ENCODE measurements at regions not wholly inside any gene's neighbourhood (a gene's known extent, or its start where the extent isn't known, plus 50 kb on each side); places are given as distances from the start of the nearest gene placed in this dataset.
"Not testable (repeated sequence)": the region's sequence is repeated elsewhere in the genome, so short reads cannot be mapped to it uniquely, and the experiment has no call there.

- no peak for TF ChIP-seq EZH2phosphoT487 (IDR thresholded peaks at IDR 0.05; ENCODE audit: borderline replicate concordance, low read length)
- no peak for TF ChIP-seq CTCF (IDR thresholded peaks at IDR 0.05; ENCODE audit: low read depth, low read length, poor library complexity, severe bottlenecking)
- Histone ChIP-seq H3K4me3 (ENCODE audit: low read length) (no peak overlapping the region), H3K4me2 (ENCODE audit: low read length) (no peak overlapping the region), H3K9me3 (ENCODE audit: control insufficient read depth, insufficient read depth, low read length) (no peaks in the 10 kb centered on the region), H3K79me2 (ENCODE audit: control insufficient read depth, low read length) (no peaks in the 10 kb centered on the region), H3K4me1 (ENCODE audit: control insufficient read depth, low read length) (no peaks in the 10 kb centered on the region), H4K20me1 (ENCODE audit: control insufficient read depth, insufficient read depth, low read depth, low read length) (no peaks in the 10 kb centered on the region), H3F3A (ENCODE audit: control insufficient read depth, insufficient read depth) (no peaks in the 10 kb centered on the region), H3K9me2 (replicated peaks; ENCODE audit: control insufficient read depth, low read length) (no peaks in the 10 kb centered on the region), H3K27me3 (ENCODE audit: control insufficient read depth, low read length) (no peaks in the 10 kb centered on the region), H3K27ac (ENCODE audit: low read depth, low read length) (no peak overlapping the region), H3K36me3 (ENCODE audit: control insufficient read depth, low read length) (no peaks in the 10 kb centered on the region)
Observed at GRCh38 chr11:87769661-87770060, 405.6 kb downstream of the RAB38 start.

GRCh38 chr11:87767615-87768014 lies 407.6 kb downstream of the RAB38 start:
- no peak overlapping the region for H3K4me2 ChIP-seq (ENCODE audit: low read length)
- TF ChIP-seq CTCF (IDR thresholded peaks at IDR 0.05; ENCODE audit: low read depth, low read length, poor library complexity, severe bottlenecking) (no peak), EZH2phosphoT487 (IDR thresholded peaks at IDR 0.05; ENCODE audit: borderline replicate concordance, low read length) (no peak)

DNA sequence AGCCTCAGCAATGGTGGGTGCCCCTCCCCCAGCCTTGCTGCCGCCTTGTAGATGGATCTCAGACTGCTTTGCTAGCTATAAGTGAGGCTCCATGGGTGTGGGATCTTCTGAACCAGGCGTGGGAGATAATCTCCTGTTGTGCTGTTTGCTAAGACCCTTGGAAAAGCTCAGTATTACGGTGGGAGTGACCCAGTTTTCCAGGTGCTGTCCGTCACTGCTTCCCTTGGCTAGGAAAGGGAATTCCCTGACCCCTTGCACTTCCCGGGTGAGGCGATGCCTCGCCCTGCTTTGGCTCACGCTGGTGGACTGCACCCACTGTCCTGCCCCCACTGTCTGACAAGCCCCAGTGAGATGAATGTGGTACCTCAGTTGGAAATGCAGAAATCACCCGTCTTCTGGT lies 411.2 kb downstream of the RAB38 start:
- not testable (repeated sequence) for H3K27ac ChIP-seq (ENCODE audit: low read depth, low read length); H4K20me1 ChIP-seq (ENCODE audit: control insufficient read depth, insufficient read depth, low read depth, low read length); H3K4me1 ChIP-seq (ENCODE audit: control insufficient read depth, low read length); H3K27me3 ChIP-seq (ENCODE audit: control insufficient read depth, low read length); H3F3A ChIP-seq (ENCODE audit: control insufficient read depth, insufficient read depth); H3K4me2 ChIP-seq (ENCODE audit: low read length); H3K36me3 ChIP-seq (ENCODE audit: control insufficient read depth, low read length); H3K9me3 ChIP-seq (ENCODE audit: control insufficient read depth, insufficient read depth, low read length); H3K9me2 ChIP-seq (replicated peaks; ENCODE audit: control insufficient read depth, low read length); H3K79me2 ChIP-seq (ENCODE audit: control insufficient read depth, low read length); H3K4me3 ChIP-seq (ENCODE audit: low read length)

More at GRCh38 chr11:87767615-87768014, 407.6 kb downstream of the RAB38 start:
- H3K9me2 ChIP-seq (replicated peaks; ENCODE audit: control insufficient read depth, low read length): no peaks in the 10 kb centered on the region
- H3K4me1 ChIP-seq (ENCODE audit: control insufficient read depth, low read length): no peaks in the 10 kb centered on the region
- no peaks in the 10 kb centered on the region for H3F3A ChIP-seq (ENCODE audit: control insufficient read depth, insufficient read depth)
- H3K36me3 ChIP-seq (ENCODE audit: control insufficient read depth, low read length): no peaks in the 10 kb centered on the region
- no peaks in the 10 kb centered on the region for H3K9me3 ChIP-seq (ENCODE audit: control insufficient read depth, insufficient read depth, low read length)
- no peak overlapping the region for H3K27ac ChIP-seq (ENCODE audit: low read depth, low read length)
- no peaks in the 10 kb centered on the region for H4K20me1 ChIP-seq (ENCODE audit: control insufficient read depth, insufficient read depth, low read depth, low read length)
- no peaks in the 10 kb centered on the region for H3K27me3 ChIP-seq (ENCODE audit: control insufficient read depth, low read length)
- H3K79me2 ChIP-seq (ENCODE audit: control insufficient read depth, low read length): no peaks in the 10 kb centered on the region
- H3K4me3 ChIP-seq (ENCODE audit: low read length): no peak overlapping the region

DNA sequence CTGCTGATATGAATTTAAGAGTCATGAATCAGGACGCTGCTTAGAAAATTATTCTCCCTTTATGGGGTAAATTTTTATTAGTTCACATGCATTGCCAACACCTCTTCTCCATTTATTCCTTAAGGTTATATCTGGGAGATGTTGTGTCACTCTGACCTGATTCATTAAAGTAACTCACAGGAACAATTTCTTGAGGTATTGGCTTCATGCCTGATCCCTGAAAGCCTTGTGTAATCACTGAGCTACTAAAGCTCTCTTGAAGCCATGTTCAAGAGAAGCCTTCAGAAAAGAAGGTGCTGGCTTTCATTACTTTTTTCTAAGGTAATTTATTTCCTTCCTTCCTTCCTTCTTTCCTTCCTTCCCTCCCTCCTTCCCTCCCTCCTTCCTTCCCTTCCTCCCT lies 420.6 kb downstream of the RAB38 start:
- Histone ChIP-seq H4K20me1 (ENCODE audit: control insufficient read depth, insufficient read depth, low read depth, low read length) (no peaks in the 10 kb centered on the region), H3K9me3 (ENCODE audit: control insufficient read depth, insufficient read depth, low read length) (no peaks in the 10 kb centered on the region), H3K36me3 (ENCODE audit: control insufficient read depth, low read length) (no peaks in the 10 kb centered on the region), H3K9me2 (replicated peaks; ENCODE audit: control insufficient read depth, low read length) (no peaks in the 10 kb centered on the region), H3K4me2 (ENCODE audit: low read length) (no peak overlapping the region), H3K4me1 (ENCODE audit: control insufficient read depth, low read length) (no peaks in the 10 kb centered on the region), H3K27me3 (ENCODE audit: control insufficient read depth, low read length) (no peaks in the 10 kb centered on the region), H3K27ac (ENCODE audit: low read depth, low read length) (no peak overlapping the region), H3F3A (ENCODE audit: control insufficient read depth, insufficient read depth) (no peaks in the 10 kb centered on the region), H3K4me3 (ENCODE audit: low read length) (no peak overlapping the region), H3K79me2 (ENCODE audit: control insufficient read depth, low read length) (no peaks in the 10 kb centered on the region)
- TF ChIP-seq CTCF (IDR thresholded peaks at IDR 0.05; ENCODE audit: low read depth, low read length, poor library complexity, severe bottlenecking) (no peak), EZH2phosphoT487 (IDR thresholded peaks at IDR 0.05; ENCODE audit: borderline replicate concordance, low read length) (no peak)
